Hematopoietic multipotent progenitor cell treated with erythropoietin and hydrocortisone succinate and interleukin-3 and kit ligand, for 4 days (in vitro differentiated cells): ENCODE measurements at regions not wholly inside any gene's neighbourhood (a gene's known extent, or its start where the extent isn't known, plus 50 kb on each side); places are given as distances from the start of the nearest gene placed in this dataset.
"Not testable (repeated sequence)": the region's sequence is repeated elsewhere in the genome, so short reads cannot be mapped to it uniquely, and the experiment has no call there.

Source experiments
- DNase-seq: peaks from one replicate; pipeline ENCODE4 v3.0.0-alpha.2; 2015

GRCh38 chr9:22845243-22845642, 398.6 kb downstream of the DMRTA1 start:
- not testable (repeated sequence) for DNase-seq

DNA sequence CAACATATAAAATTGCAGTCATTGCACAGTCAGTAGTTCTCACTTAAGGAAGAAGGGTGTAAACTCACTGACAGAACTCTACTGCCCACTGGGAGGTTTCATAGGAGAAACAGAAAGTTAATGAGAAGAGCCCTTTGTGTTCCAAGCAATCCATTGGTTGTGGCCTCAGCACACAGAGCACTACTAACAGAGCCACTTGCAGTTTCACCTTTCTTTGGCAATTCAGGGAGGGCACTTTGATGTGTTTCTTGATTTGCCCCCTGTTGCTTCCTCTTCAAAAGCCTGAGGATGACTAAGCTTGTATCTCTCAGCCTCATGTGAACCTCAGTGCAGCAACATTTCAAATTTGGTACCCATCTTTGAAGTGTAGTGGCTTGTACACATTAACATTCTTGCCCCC, 409.4 kb downstream of the DMRTA1 start:
- no peak for DNase-seq

DNA sequence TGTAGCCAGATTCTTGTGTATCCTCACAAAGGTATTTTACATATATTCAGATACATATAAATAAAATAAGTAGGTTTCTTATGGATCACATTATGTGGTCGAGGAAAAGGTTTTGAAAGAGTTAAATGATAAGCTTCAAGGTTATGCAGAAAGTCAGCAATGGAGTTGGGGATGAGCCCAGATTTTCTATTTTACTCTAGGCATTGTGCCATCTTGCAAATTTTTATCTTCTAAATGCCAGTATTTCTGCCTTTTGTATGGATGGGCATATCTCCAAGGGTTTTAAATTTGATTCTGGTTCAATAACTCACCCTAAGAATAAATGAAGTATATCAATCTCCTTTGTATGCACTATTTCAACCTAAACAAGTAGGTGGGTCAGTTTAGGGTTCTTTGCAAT, 410.7 kb downstream of the DMRTA1 start:
- no peak for DNase-seq

- no peak for DNase-seq
Measured at GRCh38 chr9:22863106-22863505, 416.5 kb downstream of the DMRTA1 start.

GRCh38 chr9:22863736-22864135, 417.1 kb downstream of the DMRTA1 start:
- DNase-seq, result no peak

DNA sequence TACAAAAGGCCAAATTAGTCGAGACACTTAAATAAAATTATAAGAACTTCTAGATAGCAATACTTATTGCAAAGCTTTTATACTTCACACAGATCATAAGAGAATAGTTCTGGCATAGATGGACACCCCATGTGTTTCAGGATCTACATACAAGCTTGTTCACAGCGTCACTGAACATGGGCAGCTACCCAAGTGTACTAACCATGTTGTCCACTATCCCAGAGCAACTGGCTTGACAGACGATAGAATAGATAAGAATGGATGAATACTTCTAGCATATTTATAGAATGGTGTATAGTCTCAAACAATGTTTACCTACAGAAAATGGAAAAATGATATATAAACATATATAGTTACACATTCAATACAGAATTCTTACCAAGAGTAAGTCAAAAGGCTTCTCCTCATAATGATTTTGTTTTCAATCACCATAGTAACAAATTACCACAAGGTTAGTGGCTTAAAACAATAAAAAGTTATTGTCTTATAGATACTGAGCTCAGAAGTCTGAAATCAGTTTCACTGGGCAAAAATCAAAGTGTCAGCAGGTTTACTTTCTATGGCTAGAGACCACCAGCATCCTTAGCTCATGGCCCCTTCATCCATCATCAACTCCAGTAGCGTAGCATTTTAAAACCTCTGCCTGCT, 446.7 kb downstream of the DMRTA1 start:
- no peak for DNase-seq

DNA sequence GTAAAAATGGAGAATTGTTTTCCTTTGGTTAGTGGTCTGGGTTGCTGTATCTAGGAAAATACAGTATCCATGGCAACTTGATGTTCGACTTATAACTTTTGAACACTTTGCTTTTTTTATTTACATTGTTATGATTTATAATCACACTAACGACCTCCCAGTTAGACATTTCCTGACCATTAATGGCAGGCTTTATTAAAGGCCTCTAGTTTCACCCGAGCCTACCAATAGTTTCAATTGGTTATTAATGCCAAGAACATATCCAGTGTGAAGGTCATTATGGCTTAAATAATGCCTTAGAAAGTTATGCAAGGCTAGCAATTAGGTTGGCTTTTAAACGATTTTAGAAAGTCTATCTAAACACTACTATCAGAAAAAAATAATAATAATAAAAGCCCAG, 452.0 kb downstream of the DMRTA1 start:
- no peak for DNase-seq

- DNase-seq, result no peak
Measured at GRCh38 chr9:22911632-22912031, 465.0 kb downstream of the DMRTA1 start.

- no peak for DNase-seq
Measured at GRCh38 chr9:22913026-22913425, 466.4 kb downstream of the DMRTA1 start.

DNA sequence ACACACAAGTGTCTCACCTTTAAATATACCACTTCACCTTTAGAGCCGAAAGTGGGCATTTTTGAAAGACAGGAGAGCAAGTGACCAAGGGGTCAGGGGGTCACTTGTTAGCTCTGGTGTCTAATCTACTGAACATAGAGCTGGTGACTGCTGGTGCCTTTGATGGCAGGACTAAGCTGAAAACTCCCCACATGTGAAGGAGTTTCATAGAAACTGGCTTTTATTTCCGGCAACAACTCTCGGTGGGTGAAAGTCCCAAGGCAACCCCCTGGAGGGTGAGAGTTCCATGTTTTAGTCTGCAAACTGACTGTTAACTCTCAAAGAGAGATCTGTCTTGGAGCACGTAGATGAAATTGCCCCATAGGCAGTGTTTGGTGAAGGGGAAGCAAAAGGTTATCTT, 466.9 kb downstream of the DMRTA1 start:
- no peak for DNase-seq

GRCh38 chr9:22916148-22916547, 469.5 kb downstream of the DMRTA1 start:
- no peak for DNase-seq

DNA sequence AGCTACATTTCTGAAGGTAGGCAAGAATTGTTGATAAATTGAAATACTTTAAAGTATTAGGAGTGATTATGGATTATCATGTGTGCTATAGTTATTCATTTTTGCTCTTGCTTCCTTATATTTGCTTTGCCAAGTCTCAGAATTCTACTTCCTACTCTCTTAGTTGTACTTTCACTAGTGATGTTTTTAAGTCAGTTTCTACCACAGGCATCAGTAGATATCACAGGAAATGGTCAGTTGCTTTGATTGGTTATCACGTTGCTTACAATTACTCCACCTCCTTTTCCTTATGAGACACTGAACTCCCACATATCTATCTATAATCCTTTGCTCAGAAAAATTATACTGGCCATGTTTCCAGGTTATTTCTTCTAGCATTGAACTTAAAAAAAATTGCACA, 472.8 kb downstream of the DMRTA1 start:
- DNase-seq, result no peak

GRCh38 chr9:22921742-22922141, 475.1 kb downstream of the DMRTA1 start:
- DNase-seq, result no peak

GRCh38 chr9:22922222-22922621, 475.6 kb downstream of the DMRTA1 start:
- DNase-seq, result peak; percentile 28

GRCh38 chr9:22954550-22954949, 507.9 kb downstream of the DMRTA1 start:
- DNase-seq, result no peak

- DNase-seq, result no peak
Measured at GRCh38 chr9:22954964-22955363, 508.3 kb downstream of the DMRTA1 start.

DNA sequence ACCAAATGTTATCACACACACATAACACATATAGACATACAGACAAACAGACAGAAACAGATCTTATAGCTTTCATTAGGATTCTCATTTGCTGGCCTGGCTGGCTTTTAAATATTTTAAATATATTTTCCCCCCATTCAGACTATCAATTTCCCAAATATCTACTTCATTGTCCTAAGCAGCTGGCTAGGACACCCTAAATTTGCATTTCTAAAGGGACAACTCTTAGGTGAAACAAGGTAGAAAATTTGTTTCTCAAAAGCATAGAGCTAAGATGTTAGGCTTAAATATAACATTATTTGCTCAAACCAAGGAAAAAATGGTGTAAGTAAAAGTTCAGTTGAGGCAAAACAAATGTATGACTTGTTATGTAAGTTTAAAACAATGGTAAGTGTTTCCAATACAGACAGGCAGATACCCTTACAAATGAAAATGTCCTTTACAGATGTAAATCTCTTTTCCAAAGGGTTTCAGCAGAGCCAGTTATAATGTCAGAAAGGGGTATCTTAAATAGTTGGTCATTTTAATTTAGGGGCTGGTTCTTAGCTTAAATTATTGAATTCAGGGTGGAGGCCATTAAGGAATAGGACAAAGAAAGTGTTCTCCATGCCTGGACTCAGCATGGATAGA, 522.8 kb downstream of the DMRTA1 start:
- DNase-seq, result no peak

GRCh38 chr9:22970434-22970975, 523.9 kb downstream of the DMRTA1 start:
- DNase-seq, result no peak

DNA sequence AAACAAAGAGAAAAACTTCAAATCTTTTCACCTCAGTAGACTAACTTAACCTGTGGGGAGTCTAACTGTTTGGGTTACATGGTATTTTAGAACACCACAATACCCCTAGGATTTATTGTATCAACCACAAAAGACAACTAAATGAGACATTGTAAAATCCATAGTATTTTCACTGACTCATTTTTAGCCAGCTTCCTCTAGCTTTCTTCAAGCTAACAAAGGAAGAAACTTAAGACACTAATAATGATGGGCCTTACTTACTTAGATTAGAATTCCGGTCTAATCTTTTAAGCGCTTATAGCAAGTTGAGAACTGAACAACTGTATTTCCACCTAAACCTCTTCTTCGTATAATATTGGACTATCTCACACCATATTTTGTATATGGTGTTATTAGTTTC, 529.3 kb downstream of the DMRTA1 start:
- no peak for DNase-seq

DNA sequence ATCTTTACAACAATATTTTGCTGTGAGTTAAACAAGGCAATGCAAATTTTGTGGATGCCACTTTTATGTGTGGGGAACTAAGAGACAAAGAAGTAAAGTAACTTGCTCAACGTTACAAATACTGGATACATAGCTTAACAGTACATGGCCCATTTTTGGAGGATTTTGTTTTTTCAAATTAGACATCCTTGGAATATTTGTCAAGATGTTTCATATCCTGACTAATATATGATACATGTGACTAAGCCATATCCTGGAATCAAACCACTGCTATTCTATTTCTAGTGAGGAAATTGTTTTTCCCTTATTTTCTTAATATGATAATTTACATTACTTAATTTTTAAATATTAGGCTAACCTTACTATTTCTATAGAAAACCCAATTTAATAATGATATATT, 529.8 kb downstream of the DMRTA1 start:
- DNase-seq, result no peak

DNA sequence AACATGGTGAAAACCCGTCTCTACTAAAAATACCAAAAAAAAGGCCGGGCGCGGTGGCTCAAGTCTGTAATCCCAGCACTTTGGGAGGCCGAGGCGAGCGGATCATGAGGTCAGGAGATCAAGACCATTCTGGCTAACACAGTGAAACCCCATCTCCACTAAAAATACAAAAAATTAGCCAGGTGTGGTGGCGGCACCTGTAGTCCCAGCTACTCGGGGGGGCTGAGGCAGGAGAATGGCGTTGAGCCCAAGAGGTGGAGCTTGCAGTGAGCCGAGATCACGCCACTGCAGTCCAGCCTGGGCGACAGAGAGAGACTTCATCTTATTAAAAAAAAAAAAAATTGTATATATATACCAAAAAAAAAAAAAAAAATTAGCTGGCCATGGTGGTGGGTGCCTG, 533.8 kb downstream of the DMRTA1 start:
- not testable (repeated sequence) for DNase-seq

- DNase-seq, result no peak
Measured at GRCh38 chr9:22986556-22986955, 539.9 kb downstream of the DMRTA1 start.

DNA sequence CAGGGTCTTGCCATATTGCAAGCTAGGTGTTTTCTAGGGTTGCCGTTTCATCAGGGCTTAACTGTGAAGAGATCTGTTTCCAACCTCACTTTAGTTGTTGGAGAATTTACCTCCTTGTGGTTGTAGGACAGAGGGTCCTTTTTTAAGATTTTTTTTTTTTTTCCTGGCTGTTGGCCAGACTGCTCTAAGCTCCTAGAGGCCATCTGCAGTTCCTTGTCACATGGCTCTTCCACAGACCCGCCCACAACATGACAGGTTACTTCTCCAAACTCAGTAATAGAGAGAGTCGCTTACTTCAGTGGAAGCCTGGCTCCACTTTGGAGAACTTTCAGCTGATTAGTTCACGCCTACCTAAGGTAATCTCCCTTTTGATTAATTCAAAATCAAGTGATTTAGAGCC, 543.7 kb downstream of the DMRTA1 start:
- no peak for DNase-seq

DNA sequence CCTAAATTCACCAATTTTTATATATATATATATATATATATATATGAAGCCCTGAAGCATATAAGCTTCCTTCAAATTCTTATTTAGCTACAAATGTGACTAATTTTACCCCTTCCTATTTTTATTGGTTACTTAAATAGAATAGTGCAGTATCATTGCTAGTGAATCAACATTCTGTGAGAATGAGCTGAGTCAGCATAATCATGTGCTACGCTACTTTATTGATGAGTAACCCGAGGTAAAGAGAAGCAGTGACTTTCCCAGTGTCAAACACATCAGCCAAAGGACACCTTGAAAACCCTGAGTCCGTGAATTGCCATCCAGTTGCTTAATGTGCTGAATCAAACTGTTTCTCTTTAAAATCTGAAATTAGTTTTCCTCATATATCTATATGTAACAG, 546.2 kb downstream of the DMRTA1 start:
- DNase-seq, result no peak

GRCh38 chr9:22997923-22998322, 551.3 kb downstream of the DMRTA1 start:
- no peak for DNase-seq
